Naive thymus-derived CD4-positive, alpha-beta T cell (primary cell): ENCODE measurements at regions not wholly inside any gene's neighbourhood (a gene's known extent, or its start where the extent isn't known, plus 50 kb on each side); places are given as distances from the start of the nearest gene placed in this dataset.

Experiments used
- ATAC-seq: fragments of 150-1000 bp; cut with Tn5 transposase; 2 replicates; pipeline ENCODE4 v1.10.0; 2021; ENCODE audit warnings: mild to moderate bottlenecking, moderate library complexity
- CTCF ChIA-PET: fragments of 350-600 bp; sonication (Branson Sonifier 250); formaldehyde crosslinking; loops from one replicate; lab custom pipeline; 2021; ENCODE audit warnings: antibody characterized with exemption; lab: Charles Lee
- POLR2A ChIA-PET: fragments of 350-600 bp; sonication (Branson Sonifier 250); formaldehyde crosslinking; loops from one replicate; lab custom pipeline; 2021; ENCODE audit warnings: antibody characterized with exemption, inconsistent platforms; lab: Charles Lee
- DNase-seq, 9 donors: peaks; one replicate each; pipeline versions ENCODE4 v3.0.0 to v3.0.0-alpha.2; 2020 to 2022; ENCODE audit warnings: mixed read lengths in 1 of 9
- H3K27ac ChIP-seq: one replicate; pipeline ENCODE4 v1.7.0; 2013; ENCODE audit warnings: mild to moderate bottlenecking, low read depth, low read length, moderate library complexity
- H3K27me3 ChIP-seq, 2 donors: one replicate each; pipeline ENCODE4 v1.7.0; 2013; ENCODE audit warnings: low read length in 2 of 2, mild to moderate bottlenecking in 2 of 2, moderate library complexity in 2 of 2; ENCODE audit not compliant: control insufficient read depth in 2 of 2, insufficient read depth in 2 of 2
- H3K36me3 ChIP-seq, 3 experiments: 1 replicate in 2 of 3; 2 replicates in 1 of 3; pipeline ENCODE4 v1.7.0; 2013; ENCODE audit warnings: low read length in 3 of 3, mild to moderate bottlenecking in 3 of 3, moderate library complexity in 1 of 3; ENCODE audit not compliant: insufficient read depth in 3 of 3, control insufficient read depth in 2 of 3
- H3K4me1 ChIP-seq, 2 donors: one replicate each; pipeline ENCODE4 v1.7.0; 2013; ENCODE audit warnings: low read length in 2 of 2, mild to moderate bottlenecking in 2 of 2, moderate library complexity in 1 of 2; ENCODE audit not compliant: control insufficient read depth in 2 of 2, insufficient read depth in 2 of 2
- H3K4me3 ChIP-seq: 2 replicates; pipeline ENCODE4 v1.7.0; 2013; ENCODE audit warnings: mild to moderate bottlenecking, low read length
- H3K9me3 ChIP-seq, 3 experiments: 1 replicate in 2 of 3; 2 replicates in 1 of 3; pipeline ENCODE4 v1.7.0; 2013; ENCODE audit warnings: low read length in 3 of 3; ENCODE audit not compliant: control insufficient read depth in 2 of 3
- H3K27ac Mint-ChIP-seq, 9 donors: one replicate each; pipeline ENCODE4 v1.8.0; 2020 to 2022; ENCODE audit warnings: mixed read lengths in 9 of 9, mild to moderate bottlenecking in 8 of 9, moderate library complexity in 5 of 9, inconsistent platforms in 2 of 9
- H3K27me3 Mint-ChIP-seq, 5 donors: one replicate each; pipeline ENCODE4 v1.8.0; 2021 to 2022; ENCODE audit warnings: mixed read lengths in 5 of 5, mild to moderate bottlenecking in 1 of 5
- H3K36me3 Mint-ChIP-seq, 5 donors: one replicate each; pipeline ENCODE4 v1.8.0; 2020 to 2022; ENCODE audit warnings: mixed read lengths in 5 of 5, mild to moderate bottlenecking in 3 of 5, inconsistent platforms in 1 of 5
- H3K4me1 Mint-ChIP-seq, 7 donors: one replicate each; pipeline ENCODE4 v1.8.0; 2020 to 2022; ENCODE audit warnings: mixed read lengths in 7 of 7, mild to moderate bottlenecking in 3 of 7, inconsistent platforms in 1 of 7
- H3K4me3 Mint-ChIP-seq, 10 donors: one replicate each; pipeline ENCODE4 v1.8.0; 2020 to 2022; ENCODE audit warnings: mild to moderate bottlenecking in 10 of 10, mixed read lengths in 10 of 10, moderate library complexity in 6 of 10, inconsistent platforms in 2 of 10
- H3K9me3 Mint-ChIP-seq, 11 donors: one replicate each; pipeline ENCODE4 v1.8.0; 2020 to 2022; ENCODE audit warnings: mixed read lengths in 11 of 11, mild to moderate bottlenecking in 4 of 11, inconsistent platforms in 1 of 11, moderate library complexity in 1 of 11
- intact Hi-C, 2 donors: fragments of 100-400 bp; cut with micrococcal nuclease; formaldehyde crosslinking; loops; one replicate each; pipeline ENCODE4 v1.15.1; 2023

GRCh38 chr4:13918991-13919441 lies 291.5 kb upstream of the BOD1L1 start:
- ChIA-PET POLR2A (no interaction called here), CTCF (no interaction called here)
- Histone ChIP-seq H3K4me1 (no peaks in the 10 kb centered on the region), H3K27me3 (no peaks in the 10 kb centered on the region), H3K4me3 (no peak overlapping the region), H3K9me3 (no peaks in the 10 kb centered on the region), H3K27ac (no peak overlapping the region), H3K36me3 (no peaks in the 10 kb centered on the region)
- Mint-ChIP-seq H3K4me1 (no peaks in the 10 kb centered on the region), H3K27ac (no peak overlapping the region), H3K27me3 (peaks cover 2 to 18% (median 7%) of the 10 kb centered on the region in 5 donors), H3K36me3 (no peaks in the 10 kb centered on the region), H3K9me3 (peaks cover 0 to 2% (median 0%) of the 10 kb centered on the region in 11 donors), H3K4me3 (no peak overlapping the region)
- intact Hi-C loops = no loop called here
- ATAC-seq = no peak
- DNase-seq = no peak

- H3K4me3 Mint-ChIP-seq = no peak overlapping the region
- no peaks in the 10 kb centered on the region for H3K4me1 Mint-ChIP-seq
- H3K36me3 Mint-ChIP-seq = peaks cover 0 to 5% (median 0%) of the 10 kb centered on the region in 5 donors
- DNase-seq (no peak), ATAC-seq (no peak)
- no peak overlapping the region for H3K27ac Mint-ChIP-seq
- peaks cover 0 to 15% (median 4%) of the 10 kb centered on the region in 5 donors for H3K27me3 Mint-ChIP-seq
- Histone ChIP-seq H3K4me3 (no peak overlapping the region), H3K36me3 (no peaks in the 10 kb centered on the region), H3K4me1 (no peaks in the 10 kb centered on the region), H3K27ac (no peak overlapping the region), H3K9me3 (no peaks in the 10 kb centered on the region), H3K27me3 (no peaks in the 10 kb centered on the region)
- peaks cover 0 to 10% (median 3%) of the 10 kb centered on the region in 11 donors for H3K9me3 Mint-ChIP-seq
- POLR2A ChIA-PET = no interaction called here
- intact Hi-C loops = no loop called here
- CTCF ChIA-PET = no interaction called here
Observed at GRCh38 chr4:13920111-13920875, 292.8 kb upstream of the BOD1L1 start.

- ChIA-PET POLR2A (no interaction called here), CTCF (no interaction called here)
- Mint-ChIP-seq H3K4me1 (no peaks in the 10 kb centered on the region), H3K9me3 (peaks cover 0 to 10% (median 3%) of the 10 kb centered on the region in 11 donors), H3K36me3 (peaks cover 0 to 5% (median 0%) of the 10 kb centered on the region in 5 donors), H3K27me3 (peaks cover 0 to 15% (median 4%) of the 10 kb centered on the region in 5 donors), H3K4me3 (no peak overlapping the region), H3K27ac (no peak overlapping the region)
- DNase-seq = no peak
- no peak overlapping the region for H3K27ac ChIP-seq
- H3K4me3 ChIP-seq = no peak overlapping the region
- H3K27me3 ChIP-seq = no peaks in the 10 kb centered on the region
- H3K9me3 ChIP-seq = no peaks in the 10 kb centered on the region
- intact Hi-C loops = no loop called here
- H3K4me1 ChIP-seq = no peaks in the 10 kb centered on the region
- ATAC-seq = peak; percentile 26
- H3K36me3 ChIP-seq = no peaks in the 10 kb centered on the region
Observed at GRCh38 chr4:13920901-13921300, 293.4 kb upstream of the BOD1L1 start.

- Mint-ChIP-seq H3K27ac (no peak overlapping the region), H3K27me3 (peaks cover 0 to 15% (median 4%) of the 10 kb centered on the region in 5 donors), H3K4me3 (no peak overlapping the region), H3K9me3 (peaks cover 0 to 10% (median 3%) of the 10 kb centered on the region in 11 donors), H3K36me3 (peaks cover 0 to 5% (median 0%) of the 10 kb centered on the region in 5 donors), H3K4me1 (no peaks in the 10 kb centered on the region)
- H3K9me3 ChIP-seq = no peaks in the 10 kb centered on the region
- H3K27ac ChIP-seq = no peak overlapping the region
- CTCF ChIA-PET = no interaction called here
- no peak for DNase-seq
- H3K27me3 ChIP-seq = no peaks in the 10 kb centered on the region
- ATAC-seq = no peak
- intact Hi-C loops = no loop called here
- POLR2A ChIA-PET = no interaction called here
- no peak overlapping the region for H3K4me3 ChIP-seq
- H3K36me3 ChIP-seq = no peaks in the 10 kb centered on the region
- H3K4me1 ChIP-seq = no peaks in the 10 kb centered on the region
Observed at GRCh38 chr4:13921805-13922204, 294.3 kb upstream of the BOD1L1 start.

- no peak overlapping the region for H3K27ac Mint-ChIP-seq
- POLR2A ChIA-PET = no interaction called here
- H3K27me3 Mint-ChIP-seq = peaks cover 0 to 10% (median 4%) of the 10 kb centered on the region in 5 donors
- H3K4me3 Mint-ChIP-seq = no peak overlapping the region
- H3K4me1 Mint-ChIP-seq = no peaks in the 10 kb centered on the region
- no peak for ATAC-seq
- CTCF ChIA-PET = no interaction called here
- Histone ChIP-seq H3K9me3 (no peaks in the 10 kb centered on the region), H3K27ac (no peak overlapping the region), H3K4me1 (no peaks in the 10 kb centered on the region), H3K27me3 (no peaks in the 10 kb centered on the region), H3K4me3 (no peak overlapping the region), H3K36me3 (no peaks in the 10 kb centered on the region)
- H3K9me3 Mint-ChIP-seq = peaks cover 0 to 10% (median 3%) of the 10 kb centered on the region in 11 donors
- DNase-seq = no peak
- intact Hi-C loops = no loop called here
- peaks cover 0 to 5% (median 0%) of the 10 kb centered on the region in 5 donors for H3K36me3 Mint-ChIP-seq
Observed at GRCh38 chr4:13922459-13922858, 294.9 kb upstream of the BOD1L1 start.

- Histone ChIP-seq H3K36me3 (no peaks in the 10 kb centered on the region), H3K27ac (no peak overlapping the region), H3K4me1 (no peaks in the 10 kb centered on the region), H3K27me3 (no peaks in the 10 kb centered on the region), H3K9me3 (no peaks in the 10 kb centered on the region), H3K4me3 (no peak overlapping the region)
- intact Hi-C loops = no loop called here
- H3K27ac Mint-ChIP-seq = no peak overlapping the region
- DNase-seq = no peak
- POLR2A ChIA-PET = no interaction called here
- peaks cover 0 to 10% (median 4%) of the 10 kb centered on the region in 5 donors for H3K27me3 Mint-ChIP-seq
- ATAC-seq = no peak
- peaks cover 0 to 10% (median 3%) of the 10 kb centered on the region in 11 donors for H3K9me3 Mint-ChIP-seq
- H3K36me3 Mint-ChIP-seq = peaks cover 0 to 5% (median 0%) of the 10 kb centered on the region in 5 donors
- H3K4me1 Mint-ChIP-seq = no peaks in the 10 kb centered on the region
- CTCF ChIA-PET = no interaction called here
- no peak overlapping the region for H3K4me3 Mint-ChIP-seq
Observed at GRCh38 chr4:13922873-13923645, 295.5 kb upstream of the BOD1L1 start.
